K562 (cell line): ENCODE measurements at regions not wholly inside any gene's neighbourhood (a gene's known extent, or its start where the extent isn't known, plus 50 kb on each side); places are given as distances from the start of the nearest gene placed in this dataset.

Experiments
- ATAC-seq: fragments of 200-7000 bp; cut with Tn5 transposase; 3 replicates; pipeline ENCODE4 v1.9.1; 2020; ENCODE audit warnings: moderate library complexity
- BruUV-seq: library from RNA; stranded (reverse); fragments of 400-500 nt; replicated peaks from 2 replicates; lab custom pipeline; 2021; lab: Mats Ljungman, UMichigan
- CTCF ChIA-PET: fragments of 300-600 bp; formaldehyde crosslinking; extraction: SDS; loops from one replicate; lab custom pipeline; 2021; ENCODE audit warnings: low intra/inter-chr PET ratio; lab: Yijun Ruan, JAX
- POLR2A ChIA-PET: fragments of 300-600, 350-650 bp; sonication (Branson Sonifier 250); formaldehyde crosslinking; extraction: SDS; loops from one replicate; lab custom pipeline; 2021; ENCODE audit warnings: antibody characterized with exemption, inconsistent platforms; lab: Yijun Ruan, JAX
- DNase-seq, 4 experiments: peaks; one replicate each; pipeline versions ENCODE4 v3.0.0 to v3.0.0-alpha.2; 2011 to 2018; ENCODE audit warnings: low spot score in 3 of 4, mixed read lengths in 3 of 4; ENCODE audit errors: extremely low read depth in 1 of 4
- FAIRE-seq: peaks from 2 replicates; lab custom pipeline; 2011; peaks lifted over from hg19 to GRCh38; lab: Jason Lieb, UNC
- H2AFZ ChIP-seq: 2 replicates; pipeline ENCODE4 v1.6.0; 2011; ENCODE audit warnings: low read depth, low read length, control low read depth, inconsistent platforms
- H3K27ac ChIP-seq: fragments of 200-600 bp; 3 replicates; pipeline ENCODE4 v1.8.0; 2011; ENCODE audit warnings: low read depth, mild to moderate bottlenecking, control low read depth, inconsistent platforms, low read length, moderate library complexity, mixed read lengths; ENCODE audit errors: extremely low read depth
- H3K27me3 ChIP-seq, 2 experiments: fragments of 300-600 bp in 1 of 2; 2 replicates in 1 of 2; 3 replicates in 1 of 2; pipeline versions ENCODE4 v1.6.0 to v1.8.0; 2011; ENCODE audit warnings: inconsistent platforms in 2 of 2, low read length in 2 of 2, mild to moderate bottlenecking in 1 of 2, mixed read lengths in 1 of 2, moderate library complexity in 1 of 2; ENCODE audit not compliant: control insufficient read depth in 2 of 2, insufficient read depth in 2 of 2
- H3K36me3 ChIP-seq: fragments of 300-600 bp; 3 replicates; pipeline ENCODE4 v1.8.0; 2011; ENCODE audit warnings: mild to moderate bottlenecking, low read length, inconsistent platforms; ENCODE audit not compliant: control insufficient read depth, insufficient read depth
- H3K4me1 ChIP-seq, 2 experiments: fragments of 200-600 bp in 1 of 2; replicated peaks in 1 of 2; 2 replicates in 1 of 2; 3 replicates in 1 of 2; pipeline versions ENCODE4 v1.5.1 to v1.8.0; 2011; ENCODE audit warnings: inconsistent platforms in 2 of 2, low read length in 2 of 2, mild to moderate bottlenecking in 1 of 2, mixed read lengths in 1 of 2, moderate library complexity in 1 of 2; ENCODE audit not compliant: control insufficient read depth in 2 of 2, insufficient read depth in 2 of 2
- H3K4me2 ChIP-seq: 2 replicates; pipeline ENCODE4 v1.6.1; 2011; ENCODE audit warnings: low read length, control low read depth, inconsistent platforms, mixed read lengths; ENCODE audit not compliant: insufficient read depth
- H3K4me3 ChIP-seq: fragments of 200-600 bp; sonication (generic), shearing (Covaris generic); 2 replicates; pipeline ENCODE4 v1.5.1; 2016; ENCODE audit warnings: control low read depth, inconsistent platforms
- H3K79me2 ChIP-seq: fragments of 200-600 bp; 3 replicates; pipeline ENCODE4 v1.8.0; 2011; ENCODE audit warnings: low read length, inconsistent platforms; ENCODE audit not compliant: control insufficient read depth, insufficient read depth
- H3K9ac ChIP-seq, 2 experiments: 2 replicates each; pipeline versions ENCODE4 v1.6.0 to v1.6.1; 2011; ENCODE audit warnings: low read depth in 2 of 2, low read length in 2 of 2, control low read depth in 1 of 2, inconsistent platforms in 1 of 2, mild to moderate bottlenecking in 1 of 2, mixed read lengths in 1 of 2; ENCODE audit not compliant: insufficient read depth in 1 of 2
- H3K9me1 ChIP-seq: one replicate; pipeline ENCODE4 v1.6.0; 2011; ENCODE audit warnings: inconsistent platforms, mild to moderate bottlenecking, low read length, moderate library complexity; ENCODE audit not compliant: control insufficient read depth, insufficient read depth
- H3K9me3 ChIP-seq: replicated peaks from 2 replicates; pipeline ENCODE4 v1.5.1; 2011; ENCODE audit warnings: low read depth, low read length, inconsistent platforms; ENCODE audit not compliant: control insufficient read depth, insufficient read depth
- H4K20me1 ChIP-seq: replicated peaks from 2 replicates; pipeline ENCODE4 v1.6.1; 2011; ENCODE audit warnings: low read length, inconsistent platforms, mixed read lengths; ENCODE audit not compliant: control insufficient read depth, insufficient read depth
- EHMT2 ChIP-seq: fragments of 450-650 bp; IDR thresholded peaks from 2 replicates; pipeline ENCODE4 v1.6.1; 2018; ENCODE audit warnings: antibody characterized with exemption
- GATA2 ChIP-seq: sonication (generic); formaldehyde crosslinking; IDR thresholded peaks from 2 replicates; pipeline ENCODE4 v1.4.0; 2020; ENCODE audit warnings: mild to moderate bottlenecking, missing genetic modification reagents
- KLF6 ChIP-seq: fragments of 250-450 bp; sonication (Bioruptor Pico); IDR thresholded peaks from 2 replicates; pipeline ENCODE4 v1.4.0; 2020; ENCODE audit warnings: mild to moderate bottlenecking, moderate library complexity, borderline replicate concordance
- MCM5 ChIP-seq: fragments of 450-650 bp; IDR thresholded peaks from 2 replicates; pipeline ENCODE4 v1.6.1; 2016; ENCODE audit warnings: low read depth
- NELFE ChIP-seq: IDR thresholded peaks from 2 replicates; pipeline ENCODE4 v1.6.1; 2011; ENCODE audit warnings: mild to moderate bottlenecking; ENCODE audit not compliant: insufficient read depth, insufficient read length
- PKNOX1 ChIP-seq: fragments of 450-650 bp; IDR thresholded peaks from 2 replicates; pipeline ENCODE4 v1.6.1; 2016
- RB1 ChIP-seq: fragments of 450-650 bp; IDR thresholded peaks from 2 replicates; pipeline ENCODE4 v1.6.1; 2017; ENCODE audit warnings: low read depth, mild to moderate bottlenecking
- RHOXF2B ChIP-seq: fragments of 250-450 bp; sonication (Bioruptor Pico); conservative IDR thresholded peaks from 2 replicates; pipeline ENCODE4 v1.5.1; 2021
- SMARCA5 ChIP-seq: fragments of 450-650 bp; IDR thresholded peaks from 2 replicates; pipeline ENCODE4 v1.6.1; 2016
- ZFP36 ChIP-seq: fragments of 150-350 bp; IDR thresholded peaks from 2 replicates; pipeline ENCODE4 v1.6.1; 2018; ENCODE audit warnings: low read length, low read depth; ENCODE audit not compliant: partially characterized antibody
- ZNF134 ChIP-seq: fragments of 250-450 bp; sonication (Bioruptor Pico); conservative IDR thresholded peaks from 2 replicates; pipeline ENCODE4 v1.4.0; 2020
- ZNF217 ChIP-seq: sonication (generic); formaldehyde crosslinking; IDR thresholded peaks from 2 replicates; pipeline ENCODE4 v1.8.0; 2022; ENCODE audit warnings: mild to moderate bottlenecking, missing genetic modification reagents
- ZNF253 ChIP-seq: fragments of 250-450 bp; sonication (Bioruptor Pico); conservative IDR thresholded peaks from 2 replicates; pipeline ENCODE4 v1.6.1; 2021; ENCODE audit warnings: mild to moderate bottlenecking
- WGBS: fragments of 100-300 bp; shearing (Covaris generic); methylation state at CpG from one replicate; pipeline ENCODE4 v1.1.6; 2016; ENCODE audit warnings: low coverage, mixed read lengths; ENCODE audit not compliant: insufficient coverage; ENCODE audit errors: missing lambda C conversion rate; 5-methylcytosine and 5-hydroxymethylcytosine counted together
- in situ Hi-C: fragments of 300-500 bp; cut with MboI; formaldehyde crosslinking; loops from 4 replicates; pipeline ENCODE4 v1.15.0; 2018; ENCODE audit warnings: inconsistent platforms, mixed read lengths
- intact Hi-C: fragments of 100-400 bp; cut with micrococcal nuclease; formaldehyde crosslinking; loops from 2 replicates; pipeline ENCODE4 v1.14.2; 2022
- TF ChIP-seq, protein P1 (sequence below), 2 experiments: fragments of 150-350 bp in 1 of 2; IDR thresholded peaks; 2 replicates each; pipeline ENCODE4 v1.6.1; 2012 to 2016; ENCODE audit warnings: low read depth in 2 of 2, low read length in 2 of 2, mild to moderate bottlenecking in 1 of 2, moderate library complexity in 1 of 2
- TF ChIP-seq, protein P2 (sequence below), 2 experiments: IDR thresholded peaks; 2 replicates each; pipeline ENCODE4 v1.6.1; 2011; ENCODE audit warnings: borderline replicate concordance in 1 of 2, control low read depth in 1 of 2, low read depth in 1 of 2, low read length in 1 of 2, mild to moderate bottlenecking in 1 of 2, mixed read lengths in 1 of 2, moderate library complexity in 1 of 2; ENCODE audit not compliant: insufficient read depth in 1 of 2, insufficient read length in 1 of 2, poor library complexity in 1 of 2, severe bottlenecking in 1 of 2; ENCODE audit errors: extremely low read depth in 1 of 2

GRCh38 chr15:69756440-69756839 lies 303.8 kb downstream of the RPLP1 start:
- POLR2A ChIA-PET: no interaction called here
- FAIRE-seq (no peak), ATAC-seq (no peak), DNase-seq (no peak)
- no peaks in the 10 kb centered on the region for H3K36me3 ChIP-seq
- H3K9ac ChIP-seq: no peak overlapping the region
- H3K9me1 ChIP-seq: no peaks in the 10 kb centered on the region
- H3K4me1 ChIP-seq: no peaks in the 10 kb centered on the region; a peak in 1 of 5 replicates
- H4K20me1 ChIP-seq: no peaks in the 10 kb centered on the region
- CTCF ChIA-PET: no interaction called here
- in situ Hi-C loops: no loop called here
- H3K4me2 ChIP-seq: no peak overlapping the region
- H3K79me2 ChIP-seq: no peaks in the 10 kb centered on the region
- 4% methylated on average over 3 of the region's 3 CpGs for WGBS
- H3K9me3 ChIP-seq: no peaks in the 10 kb centered on the region
- no peaks in the 10 kb centered on the region; a peak in 1 of 5 replicates for H3K27me3 ChIP-seq
- no TSS peak for BruUV-seq
- H3K27ac ChIP-seq: no peak overlapping the region
- intact Hi-C loops: no loop called here
- no peak overlapping the region for H2AFZ ChIP-seq
- no peak overlapping the region for H3K4me3 ChIP-seq
- TF ChIP-seq, protein P1, sequence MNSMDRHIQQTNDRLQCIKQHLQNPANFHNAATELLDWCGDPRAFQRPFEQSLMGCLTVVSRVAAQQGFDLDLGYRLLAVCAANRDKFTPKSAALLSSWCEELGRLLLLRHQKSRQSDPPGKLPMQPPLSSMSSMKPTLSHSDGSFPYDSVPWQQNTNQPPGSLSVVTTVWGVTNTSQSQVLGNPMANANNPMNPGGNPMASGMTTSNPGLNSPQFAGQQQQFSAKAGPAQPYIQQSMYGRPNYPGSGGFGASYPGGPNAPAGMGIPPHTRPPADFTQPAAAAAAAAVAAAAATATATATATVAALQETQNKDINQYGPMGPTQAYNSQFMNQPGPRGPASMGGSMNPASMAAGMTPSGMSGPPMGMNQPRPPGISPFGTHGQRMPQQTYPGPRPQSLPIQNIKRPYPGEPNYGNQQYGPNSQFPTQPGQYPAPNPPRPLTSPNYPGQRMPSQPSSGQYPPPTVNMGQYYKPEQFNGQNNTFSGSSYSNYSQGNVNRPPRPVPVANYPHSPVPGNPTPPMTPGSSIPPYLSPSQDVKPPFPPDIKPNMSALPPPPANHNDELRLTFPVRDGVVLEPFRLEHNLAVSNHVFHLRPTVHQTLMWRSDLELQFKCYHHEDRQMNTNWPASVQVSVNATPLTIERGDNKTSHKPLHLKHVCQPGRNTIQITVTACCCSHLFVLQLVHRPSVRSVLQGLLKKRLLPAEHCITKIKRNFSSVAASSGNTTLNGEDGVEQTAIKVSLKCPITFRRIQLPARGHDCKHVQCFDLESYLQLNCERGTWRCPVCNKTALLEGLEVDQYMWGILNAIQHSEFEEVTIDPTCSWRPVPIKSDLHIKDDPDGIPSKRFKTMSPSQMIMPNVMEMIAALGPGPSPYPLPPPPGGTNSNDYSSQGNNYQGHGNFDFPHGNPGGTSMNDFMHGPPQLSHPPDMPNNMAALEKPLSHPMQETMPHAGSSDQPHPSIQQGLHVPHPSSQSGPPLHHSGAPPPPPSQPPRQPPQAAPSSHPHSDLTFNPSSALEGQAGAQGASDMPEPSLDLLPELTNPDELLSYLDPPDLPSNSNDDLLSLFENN (IDR thresholded peaks at IDR 0.05; ENCODE audit: low read depth in 2 of 2, low read length in 2 of 2): no peak
- TF ChIP-seq SMARCA5 (no peak), ZNF253 (no peak), RB1 (no peak), KLF6 (CRISPR knock-in tag) (no peak), GATA2 (CRISPR knock-in tag) (no peak), EHMT2 (no peak), NELFE (no peak), RHOXF2B (CRISPR knock-in tag) (no peak), ZNF217 (CRISPR knock-in tag) (no peak), MCM5 (no peak), ZNF134 (no peak), ZFP36 (no peak), PKNOX1 (no peak)
- TF ChIP-seq, protein P2, sequence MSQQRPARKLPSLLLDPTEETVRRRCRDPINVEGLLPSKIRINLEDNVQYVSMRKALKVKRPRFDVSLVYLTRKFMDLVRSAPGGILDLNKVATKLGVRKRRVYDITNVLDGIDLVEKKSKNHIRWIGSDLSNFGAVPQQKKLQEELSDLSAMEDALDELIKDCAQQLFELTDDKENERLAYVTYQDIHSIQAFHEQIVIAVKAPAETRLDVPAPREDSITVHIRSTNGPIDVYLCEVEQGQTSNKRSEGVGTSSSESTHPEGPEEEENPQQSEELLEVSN (IDR thresholded peaks at IDR 0.05; ENCODE audit: borderline replicate concordance in 1 of 2, extremely low read depth in 1 of 2, insufficient read depth in 1 of 2, insufficient read length in 1 of 2, low read depth in 1 of 2, low read length in 1 of 2, poor library complexity in 1 of 2, severe bottlenecking in 1 of 2): no peak
